ENCODE measurements at regions not wholly inside any gene's neighbourhood (a gene's known extent, or its start where the extent isn't known, plus 50 kb on each side); places are given as distances from the start of the nearest gene placed in this dataset.

DNA sequence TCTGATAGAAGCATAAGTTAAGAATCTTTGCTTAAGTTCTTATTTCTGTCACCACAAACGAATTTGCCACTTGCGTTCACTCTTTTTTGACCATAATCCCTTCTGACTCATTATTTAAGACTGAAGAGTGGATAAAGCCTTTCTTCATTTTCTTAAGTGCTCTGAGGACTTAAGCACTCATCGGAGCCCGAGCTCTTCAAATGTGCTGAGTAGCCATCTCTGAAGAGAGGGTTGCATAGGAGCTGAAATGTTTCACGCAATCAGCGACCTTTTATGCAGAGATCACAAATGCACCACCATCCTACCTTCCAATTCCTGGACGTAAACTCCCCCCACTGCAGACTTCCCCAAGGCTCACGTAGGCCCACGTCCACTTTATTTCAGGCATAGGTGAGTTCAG, 699.2 kb downstream of the IRX1 start:
- no peak overlapping the region for H2BK15ac ChIP-seq (ENCODE audit: low read depth, low read length)
- H2AK5ac ChIP-seq (ENCODE audit: insufficient read length, low read length) = no peak overlapping the region
- Mint-ChIP-seq H3K4me1 (peaks cover 16 to 21% of the 10 kb centered on the region in 2 experiments), H3K9me3 (peaks cover 0 to 3% of the 10 kb centered on the region in 2 experiments; a peak in 2 of 5 replicates), H3K4me3 (no peak overlapping the region), H3K27ac (no peak overlapping the region), H3K36me3 (ENCODE audit: insufficient read depth in 1 of 3, low read depth in 3 of 3) (no peaks in the 10 kb centered on the region), H3K27me3 (ENCODE audit: low read depth) (peaks cover 3% of the 10 kb centered on the region; the same call in 1 of the 2 replicates)
- no peak overlapping the region for H3K9ac ChIP-seq (ENCODE audit: extremely low read depth, insufficient read length, low read length)
- DNase-seq = no peak
- no peaks in the 10 kb centered on the region for H4K20me1 ChIP-seq (ENCODE audit: control insufficient read depth, insufficient read depth, insufficient read length)
- no peak overlapping the region for H2BK120ac ChIP-seq (ENCODE audit: low read depth, low read length, poor library complexity, severe bottlenecking)
- no peak overlapping the region for H4K5ac ChIP-seq (ENCODE audit: insufficient read length, low read depth, low read length)
- no peaks in the 10 kb centered on the region for H3K9me3 ChIP-seq (ENCODE audit: control insufficient read depth, low read depth, low read length)
- WGBS (ENCODE audit: extremely low coverage, insufficient read length, low lambda C conversion rate) = no CpG with 5 or more reads among the region's 9 CpGs
- H3K79me1 ChIP-seq (ENCODE audit: insufficient read depth, low read depth, low read length, poor library complexity, severe bottlenecking) = no peaks in the 10 kb centered on the region
- no peaks in the 10 kb centered on the region for H3K23me2 ChIP-seq (ENCODE audit: insufficient read length, low read depth, low read length, poor library complexity, severe bottlenecking)
- H2BK5ac ChIP-seq (ENCODE audit: insufficient read length, low read length) = no peak overlapping the region
- H3K4ac ChIP-seq (ENCODE audit: low read depth, low read length) = no peak overlapping the region
- no peak overlapping the region for H4K91ac ChIP-seq (ENCODE audit: insufficient read length, low read depth, low read length)
- no peak overlapping the region for H3K23ac ChIP-seq (ENCODE audit: insufficient read length, low read depth, low read length)
- no peak overlapping the region for H2BK20ac ChIP-seq (ENCODE audit: low read depth, low read length, poor library complexity, severe bottlenecking)
- H4K8ac ChIP-seq (replicated peaks; ENCODE audit: insufficient read length, low read depth, low read length) = no peak overlapping the region
- H3K14ac ChIP-seq (ENCODE audit: insufficient read depth, low read length) = no peak overlapping the region
- no peak overlapping the region for H3T11ph ChIP-seq (ENCODE audit: low read length)
- no peaks in the 10 kb centered on the region for H3K79me2 ChIP-seq (ENCODE audit: insufficient read depth, low read length)
- no peak overlapping the region for H3K18ac ChIP-seq (ENCODE audit: insufficient read length, low read depth, low read length)
- H2AFZ ChIP-seq (ENCODE audit: low read length) = no peak overlapping the region
- no peak overlapping the region for H3K56ac ChIP-seq (ENCODE audit: insufficient read length, low read depth, low read length)
- H3K4me1 ChIP-seq (ENCODE audit: insufficient read depth, low read length) = no peaks in the 10 kb centered on the region
- H3K27me3 ChIP-seq (ENCODE audit: insufficient read depth, low read length) = no peaks in the 10 kb centered on the region
- H2BK12ac ChIP-seq (ENCODE audit: insufficient read length, low read depth, low read length) = no peak overlapping the region
- H3K4me2 ChIP-seq (ENCODE audit: insufficient read depth, insufficient read length, low read length) = no peak overlapping the region
- no peak overlapping the region for H3K27ac ChIP-seq (ENCODE audit: insufficient read length, low read depth, low read length)
- TF ChIP-seq, protein P1, sequence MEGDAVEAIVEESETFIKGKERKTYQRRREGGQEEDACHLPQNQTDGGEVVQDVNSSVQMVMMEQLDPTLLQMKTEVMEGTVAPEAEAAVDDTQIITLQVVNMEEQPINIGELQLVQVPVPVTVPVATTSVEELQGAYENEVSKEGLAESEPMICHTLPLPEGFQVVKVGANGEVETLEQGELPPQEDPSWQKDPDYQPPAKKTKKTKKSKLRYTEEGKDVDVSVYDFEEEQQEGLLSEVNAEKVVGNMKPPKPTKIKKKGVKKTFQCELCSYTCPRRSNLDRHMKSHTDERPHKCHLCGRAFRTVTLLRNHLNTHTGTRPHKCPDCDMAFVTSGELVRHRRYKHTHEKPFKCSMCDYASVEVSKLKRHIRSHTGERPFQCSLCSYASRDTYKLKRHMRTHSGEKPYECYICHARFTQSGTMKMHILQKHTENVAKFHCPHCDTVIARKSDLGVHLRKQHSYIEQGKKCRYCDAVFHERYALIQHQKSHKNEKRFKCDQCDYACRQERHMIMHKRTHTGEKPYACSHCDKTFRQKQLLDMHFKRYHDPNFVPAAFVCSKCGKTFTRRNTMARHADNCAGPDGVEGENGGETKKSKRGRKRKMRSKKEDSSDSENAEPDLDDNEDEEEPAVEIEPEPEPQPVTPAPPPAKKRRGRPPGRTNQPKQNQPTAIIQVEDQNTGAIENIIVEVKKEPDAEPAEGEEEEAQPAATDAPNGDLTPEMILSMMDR (conservative IDR thresholded peaks at IDR 0.05) = no peak

Measured in H9 (cell line).